SH-SY5Y (cell line): ENCODE measurements at regions not wholly inside any gene's neighbourhood (a gene's known extent, or its start where the extent isn't known, plus 50 kb on each side); places are given as distances from the start of the nearest gene placed in this dataset.

Experiments
- GATA2 ChIP-seq: IDR thresholded peaks from 2 replicates; pipeline ENCODE4 v1.6.1; 2011; ENCODE audit warnings: mild to moderate bottlenecking, low read depth, low read length
- GATA3 ChIP-seq: IDR thresholded peaks from 2 replicates; pipeline ENCODE4 v1.6.1; 2011; ENCODE audit warnings: low read depth, mild to moderate bottlenecking, low read length, moderate library complexity

DNA sequence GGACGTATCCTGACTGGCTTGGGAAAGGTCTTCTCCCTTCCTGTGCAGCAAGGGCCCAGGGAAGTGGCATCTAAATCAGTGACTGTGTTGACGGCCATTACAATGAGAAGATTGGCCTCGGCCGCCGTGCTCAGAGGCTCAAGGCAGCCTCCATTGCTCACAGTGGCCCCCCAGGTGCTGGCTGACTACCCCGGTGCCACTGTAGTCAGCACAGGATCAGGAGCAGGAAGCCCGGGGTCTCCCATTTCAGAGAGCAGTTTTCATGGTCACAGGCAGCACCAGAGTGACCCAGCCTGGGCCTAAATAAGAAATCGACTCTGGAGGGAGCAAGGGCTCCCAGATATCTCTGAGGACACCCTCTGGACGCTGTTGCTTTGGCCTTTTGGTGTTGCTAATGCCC lies 219.4 kb upstream of the ARL4C start:
- TF ChIP-seq GATA2, result no peak
- no peak for TF ChIP-seq GATA3
